ENCODE measurements at regions not wholly inside any gene's neighbourhood (a gene's known extent, or its start where the extent isn't known, plus 50 kb on each side); places are given as distances from the start of the nearest gene placed in this dataset.
"Not testable (repeated sequence)": the region's sequence is repeated elsewhere in the genome, so short reads cannot be mapped to it uniquely, and the experiment has no call there.

GRCh38 chr19:30245401-30246039, 126.7 kb upstream of the ZNF536 start:
- DNase-seq: no peak

GRCh38 chr19:30249911-30250310, 122.3 kb upstream of the ZNF536 start:
- DNase-seq: no peak

GRCh38 chr19:30252214-30252613, 120.0 kb upstream of the ZNF536 start:
- no peak for DNase-seq

- DNase-seq: no peak
Observed at GRCh38 chr19:30253581-30253996, 118.6 kb upstream of the ZNF536 start.

- no peak for DNase-seq
Observed at GRCh38 chr19:30254158-30254557, 118.0 kb upstream of the ZNF536 start.

GRCh38 chr19:30254789-30255188, 117.4 kb upstream of the ZNF536 start:
- DNase-seq: no peak

GRCh38 chr19:30255791-30256495, 116.2 kb upstream of the ZNF536 start:
- no peak for DNase-seq

GRCh38 chr19:30256496-30256850, 115.7 kb upstream of the ZNF536 start:
- no peak for DNase-seq

- no peak for DNase-seq
Observed at GRCh38 chr19:30263830-30264381, 108.3 kb upstream of the ZNF536 start.

GRCh38 chr19:30265918-30266317, 106.3 kb upstream of the ZNF536 start:
- DNase-seq: not testable (repeated sequence)

GRCh38 chr19:30266687-30267086, 105.5 kb upstream of the ZNF536 start:
- no peak for DNase-seq

GRCh38 chr19:30267332-30267731, 104.9 kb upstream of the ZNF536 start:
- no peak for DNase-seq

GRCh38 chr19:30268601-30269000, 103.6 kb upstream of the ZNF536 start:
- no peak for DNase-seq

GRCh38 chr19:30269638-30270037, 102.5 kb upstream of the ZNF536 start:
- DNase-seq: no peak

- DNase-seq: no peak
Observed at GRCh38 chr19:30271816-30272215, 100.4 kb upstream of the ZNF536 start.

- DNase-seq: no peak
Observed at GRCh38 chr19:30272554-30272953, 99.6 kb upstream of the ZNF536 start.

GRCh38 chr19:30273184-30273583, 99.0 kb upstream of the ZNF536 start:
- no peak for DNase-seq

GRCh38 chr19:30274987-30275386, 97.2 kb upstream of the ZNF536 start:
- no peak for DNase-seq

- DNase-seq: no peak
Observed at GRCh38 chr19:30276011-30276882, 95.9 kb upstream of the ZNF536 start.

- no peak for DNase-seq
Observed at GRCh38 chr19:30276883-30277280, 95.3 kb upstream of the ZNF536 start.

GRCh38 chr19:30277941-30278881, 94.0 kb upstream of the ZNF536 start:
- no peak for DNase-seq

- no peak for DNase-seq
Observed at GRCh38 chr19:30278882-30279254, 93.3 kb upstream of the ZNF536 start.
